GM18517 (cell line): ENCODE measurements at regions not wholly inside any gene's neighbourhood (a gene's known extent, or its start where the extent isn't known, plus 50 kb on each side); places are given as distances from the start of the nearest gene placed in this dataset.
"Not testable (repeated sequence)": the region's sequence is repeated elsewhere in the genome, so short reads cannot be mapped to it uniquely, and the experiment has no call there.

Source experiments
- ATAC-seq: cut with Tn5 transposase; IDR thresholded peaks from one replicate; pipeline ENCODE4 v1.9.1; 2021; ENCODE audit warnings: mild to moderate bottlenecking, moderate library complexity; ENCODE audit not compliant: unreplicated experiment

GRCh38 chr22:25407226-25407858 lies 157.1 kb upstream of the GRK3 start:
- ATAC-seq, result no peak

- no peak for ATAC-seq
Observed at GRCh38 chr22:25407859-25408229, 156.6 kb upstream of the GRK3 start.

- no peak for ATAC-seq
Observed at GRCh38 chr22:25409240-25409639, 155.2 kb upstream of the GRK3 start.

GRCh38 chr22:25410849-25411248 lies 153.6 kb upstream of the GRK3 start:
- no peak for ATAC-seq

GRCh38 chr22:25413620-25414019 lies 150.9 kb upstream of the GRK3 start:
- ATAC-seq, result no peak

- ATAC-seq, result not testable (repeated sequence)
Observed at GRCh38 chr22:25415731-25416130, 148.7 kb upstream of the GRK3 start.

- not testable (repeated sequence) for ATAC-seq
Observed at GRCh38 chr22:25417826-25418225, 146.6 kb upstream of the GRK3 start.

GRCh38 chr22:25419247-25420113 lies 145.0 kb upstream of the GRK3 start:
- ATAC-seq, result no peak

GRCh38 chr22:25420114-25420441 lies 144.4 kb upstream of the GRK3 start:
- ATAC-seq, result not testable (repeated sequence)

- ATAC-seq, result no peak
Observed at GRCh38 chr22:25420471-25420924, 144.0 kb upstream of the GRK3 start.

- no peak for ATAC-seq
Observed at GRCh38 chr22:25420925-25421904, 143.3 kb upstream of the GRK3 start.

- ATAC-seq, result not testable (repeated sequence)
Observed at GRCh38 chr22:25426530-25427308, 137.8 kb upstream of the GRK3 start.

GRCh38 chr22:25431637-25432342 lies 132.7 kb upstream of the GRK3 start:
- ATAC-seq, result not testable (repeated sequence)

GRCh38 chr22:25433381-25433970 lies 131.0 kb upstream of the GRK3 start:
- not testable (repeated sequence) for ATAC-seq

- no peak for ATAC-seq
Observed at GRCh38 chr22:25437414-25438160, 126.9 kb upstream of the GRK3 start.

- no peak for ATAC-seq
Observed at GRCh38 chr22:25447067-25447685, 117.3 kb upstream of the GRK3 start.

- peak; percentile 81 for ATAC-seq
Observed at GRCh38 chr22:25447686-25448434, 116.6 kb upstream of the GRK3 start.
